ENCODE measurements at regions not wholly inside any gene's neighbourhood (a gene's known extent, or its start where the extent isn't known, plus 50 kb on each side); places are given as distances from the start of the nearest gene placed in this dataset.

DNA sequence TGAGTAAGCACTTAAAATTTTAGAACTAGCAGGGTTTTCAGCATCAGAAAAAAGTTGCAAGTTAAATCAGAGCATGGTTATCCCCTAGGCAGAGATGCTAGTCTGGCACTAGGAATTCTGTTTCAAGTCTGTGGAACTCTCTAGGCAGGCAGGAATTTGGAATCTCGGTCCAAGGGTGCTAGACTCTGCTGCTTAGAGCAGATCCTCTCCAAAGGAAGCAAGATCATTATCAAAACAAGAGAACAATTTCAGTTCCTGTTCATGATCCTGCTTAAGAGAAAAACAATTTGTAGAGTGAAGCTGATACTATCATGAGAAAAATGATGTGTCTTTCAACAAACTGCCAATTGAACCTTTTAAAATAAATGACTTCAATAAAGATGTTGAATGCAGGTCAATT lies 420.7 kb downstream of the KIF4B start:
- no peak for DNase-seq

DNA sequence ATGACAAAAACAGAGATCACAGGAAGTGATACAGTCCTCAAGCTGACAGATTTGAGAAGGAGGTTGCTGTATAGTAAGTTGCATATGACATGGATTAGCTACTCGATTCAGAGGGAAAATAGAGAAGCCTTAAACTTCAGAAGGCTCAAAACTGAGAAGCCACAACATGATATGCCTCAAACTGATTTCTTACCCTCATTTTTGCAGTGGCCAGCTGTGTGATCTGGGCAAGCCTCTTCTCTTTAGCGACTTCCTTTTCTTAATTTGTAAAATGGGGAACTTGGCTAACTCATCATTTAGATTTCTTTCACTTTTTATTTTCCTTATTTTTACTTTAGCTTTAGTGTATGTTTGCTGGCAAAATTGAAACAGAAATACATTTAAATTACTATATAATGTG lies 421.1 kb downstream of the KIF4B start:
- DNase-seq: no peak

DNA sequence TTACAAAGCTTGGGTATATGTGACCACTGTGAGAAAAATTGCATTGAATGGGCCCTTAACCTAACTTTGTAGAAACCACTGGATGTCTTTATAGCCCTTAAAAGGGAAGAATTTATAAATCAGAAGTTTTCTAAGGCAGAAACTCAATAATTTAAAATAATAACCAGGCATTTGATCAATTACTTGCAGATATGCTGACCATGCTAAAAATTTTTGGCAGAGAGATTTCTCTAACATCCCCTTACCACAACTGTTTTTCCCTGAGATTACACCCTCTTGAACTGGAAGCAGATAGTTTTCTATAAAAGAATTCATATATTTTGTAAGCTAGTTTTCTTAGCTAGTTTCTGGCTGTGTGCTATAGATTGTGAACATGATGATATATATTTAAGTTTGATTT lies 428.3 kb downstream of the KIF4B start:
- no peak for DNase-seq

DNA sequence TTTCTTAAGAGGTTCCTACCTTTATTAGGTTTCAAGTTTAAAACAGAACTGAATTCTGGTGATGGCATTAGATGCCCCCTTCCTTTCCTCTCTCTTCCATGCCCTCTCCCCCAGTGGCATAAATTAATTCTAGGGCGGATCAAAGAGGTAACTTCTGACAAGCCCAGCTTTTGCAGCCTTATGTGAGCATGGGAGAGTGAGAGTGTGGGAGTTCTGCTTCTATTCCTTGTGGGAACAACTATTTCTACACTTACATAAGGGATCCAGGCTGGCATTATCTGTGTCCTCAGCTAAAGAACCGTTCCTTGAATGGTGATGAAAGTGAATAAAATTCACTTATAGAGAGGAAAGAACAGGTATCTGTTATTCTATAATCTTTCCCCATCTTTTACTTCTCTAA lies 437.6 kb downstream of the KIF4B start:
- DNase-seq: no peak

DNA sequence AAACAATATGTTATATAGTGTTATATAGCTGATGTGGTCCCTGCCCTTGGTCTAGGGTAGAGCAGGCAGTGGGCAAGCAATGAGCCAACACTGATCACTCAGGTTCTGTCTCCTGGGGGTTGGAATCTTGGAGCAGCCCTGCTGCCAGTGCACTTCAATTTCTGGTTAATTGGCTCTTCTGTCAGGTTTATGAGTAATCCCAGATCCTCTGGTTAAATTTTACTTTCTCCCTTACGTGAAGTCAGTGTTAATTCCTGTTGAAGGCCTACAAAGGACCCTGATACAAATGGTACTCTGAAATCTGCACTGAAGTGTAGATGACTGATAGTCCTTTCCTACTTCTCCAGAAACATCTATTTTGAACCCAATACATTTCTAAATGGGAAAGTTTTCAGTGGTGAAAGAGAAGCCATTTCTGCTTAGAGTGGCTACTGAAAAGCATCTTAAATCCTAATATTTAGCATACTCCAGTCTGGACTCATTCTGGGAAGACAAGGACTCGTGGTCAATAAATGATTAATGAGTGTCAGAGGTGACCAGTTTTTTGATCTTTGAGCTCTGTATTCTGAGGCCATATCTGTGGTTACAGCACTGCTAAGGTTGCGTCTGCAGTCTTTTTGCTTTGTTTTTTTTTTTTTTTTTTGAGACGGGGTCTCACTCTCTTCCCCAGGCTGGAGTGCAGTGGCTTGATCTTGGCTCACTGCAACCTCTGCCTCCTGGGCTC lies 442.4 kb downstream of the KIF4B start:
- no peak for DNase-seq

DNA sequence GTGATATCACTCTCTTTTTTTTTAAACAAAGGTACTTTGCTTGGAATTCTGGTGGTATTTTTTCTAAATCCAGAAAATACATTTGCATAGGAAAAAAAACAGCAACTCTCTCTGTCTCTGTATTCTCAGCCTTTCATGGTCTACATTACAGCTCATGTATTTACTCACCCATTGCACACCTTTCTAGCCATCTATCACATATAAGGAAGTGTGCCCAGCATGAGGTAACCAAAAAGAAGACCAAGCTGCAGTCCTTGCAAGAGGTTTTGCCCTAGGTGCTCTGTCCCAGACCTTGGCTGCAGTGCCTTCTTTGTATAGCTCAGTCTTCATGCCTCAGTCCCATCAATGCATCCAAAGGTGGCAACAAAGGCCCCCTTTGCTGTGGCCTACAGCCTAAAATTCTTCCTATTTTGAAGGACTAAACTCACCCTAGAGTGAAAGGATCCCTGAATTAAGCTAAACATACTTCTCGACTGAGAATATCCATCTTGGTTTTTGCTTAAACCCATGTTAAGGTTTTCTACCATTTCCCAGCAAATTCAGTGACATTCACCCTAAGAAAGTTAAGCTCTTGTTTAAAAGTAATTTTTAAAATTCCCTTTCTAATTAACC lies 446.4 kb downstream of the KIF4B start:
- no peak for DNase-seq

DNA sequence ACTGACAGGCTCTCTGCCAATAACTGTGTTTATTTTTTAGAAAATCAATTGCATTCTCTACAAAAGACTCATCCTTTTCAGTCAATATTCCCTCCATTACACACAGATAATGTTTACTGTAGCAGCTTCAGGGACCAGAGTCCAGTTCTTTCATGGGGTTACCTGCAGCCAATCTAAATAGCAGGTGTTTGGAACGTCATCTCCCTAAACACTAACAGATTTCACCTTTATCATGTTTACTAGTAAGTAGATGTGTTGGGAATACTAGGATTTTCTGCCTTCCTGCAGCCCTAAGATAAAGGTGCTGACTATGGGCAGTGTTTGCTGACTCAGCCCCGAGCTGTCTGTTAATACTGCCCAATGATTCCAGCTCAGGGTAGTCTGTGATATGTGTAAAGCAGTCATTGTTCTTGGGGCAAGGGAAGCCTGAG lies 447.0 kb downstream of the KIF4B start:
- no peak for DNase-seq

DNA sequence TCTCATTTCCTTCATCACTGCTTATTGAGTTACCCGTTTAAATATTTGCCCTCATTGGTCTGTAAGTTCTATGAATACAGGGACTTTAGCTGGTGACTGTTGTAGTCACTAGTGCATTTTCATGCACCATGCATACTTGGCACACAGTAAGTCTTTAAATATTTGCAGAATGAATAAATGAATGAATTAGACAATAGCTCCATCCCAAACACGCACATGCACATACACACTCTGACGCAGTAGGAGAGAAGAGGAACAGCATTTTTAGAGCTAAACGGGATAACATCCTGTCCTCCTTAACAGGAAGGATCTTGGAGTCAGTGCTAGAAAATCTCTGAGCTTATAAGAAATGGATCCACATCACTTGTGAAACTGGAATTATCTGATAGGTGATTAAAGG lies 447.7 kb downstream of the KIF4B start:
- DNase-seq: no peak

DNA sequence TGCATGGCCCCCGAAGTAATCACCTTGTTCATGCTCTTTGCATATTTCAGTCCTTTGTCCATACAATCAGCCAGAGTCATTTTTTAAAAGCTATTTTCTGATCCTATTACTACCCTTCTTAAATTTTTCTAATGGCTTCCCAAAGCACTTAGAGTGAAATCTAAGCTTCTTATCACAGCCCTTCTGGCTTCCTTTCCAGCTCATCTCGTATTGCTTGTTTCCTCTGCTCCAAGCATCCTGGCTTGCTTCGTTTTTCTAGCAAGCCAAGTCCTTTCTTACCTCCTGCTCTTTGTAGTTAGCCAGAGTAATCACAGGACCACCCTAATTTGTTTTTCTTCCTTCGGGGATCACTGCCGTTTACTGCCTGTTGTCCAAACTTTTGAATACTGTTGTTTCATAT lies 453.3 kb downstream of the KIF4B start:
- no peak for DNase-seq

DNA sequence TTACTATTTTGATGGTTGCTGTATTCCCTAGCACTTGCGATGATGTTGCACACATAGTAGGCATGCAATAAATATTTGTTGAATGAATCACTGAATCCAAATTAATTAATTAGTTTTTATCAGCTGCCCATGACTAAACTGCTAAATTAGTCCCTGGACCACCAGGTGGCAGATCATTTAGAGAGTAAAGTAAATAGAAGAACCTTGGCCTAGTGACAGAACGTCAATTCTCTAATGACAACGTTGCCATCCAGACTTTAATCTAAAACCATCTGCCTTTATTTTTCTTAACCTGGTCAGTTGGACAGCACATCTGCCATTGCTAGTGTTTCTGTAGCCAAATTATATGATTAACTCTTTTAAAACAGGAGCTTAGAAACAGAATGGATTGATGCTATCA lies 457.5 kb downstream of the KIF4B start:
- DNase-seq: no peak

DNA sequence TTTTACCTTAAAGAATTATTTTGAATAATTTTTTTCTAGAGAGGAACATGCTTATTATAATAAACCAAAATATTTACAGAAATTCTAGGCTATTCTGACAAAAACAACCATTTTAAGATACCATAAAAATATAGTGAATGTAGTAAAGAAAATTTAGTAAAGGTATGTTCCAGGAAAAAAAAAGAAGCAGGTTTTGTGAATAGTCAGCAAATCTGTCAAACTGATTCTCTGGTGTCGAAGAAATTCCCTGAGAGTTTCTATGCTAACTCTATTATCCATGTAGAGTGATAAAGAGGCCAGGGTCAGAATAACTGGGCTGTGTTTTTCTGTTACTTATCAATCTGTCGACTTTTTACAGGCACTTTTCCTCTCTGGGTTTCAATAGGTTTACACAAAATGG lies 459.2 kb downstream of the KIF4B start:
- no peak for DNase-seq

DNA sequence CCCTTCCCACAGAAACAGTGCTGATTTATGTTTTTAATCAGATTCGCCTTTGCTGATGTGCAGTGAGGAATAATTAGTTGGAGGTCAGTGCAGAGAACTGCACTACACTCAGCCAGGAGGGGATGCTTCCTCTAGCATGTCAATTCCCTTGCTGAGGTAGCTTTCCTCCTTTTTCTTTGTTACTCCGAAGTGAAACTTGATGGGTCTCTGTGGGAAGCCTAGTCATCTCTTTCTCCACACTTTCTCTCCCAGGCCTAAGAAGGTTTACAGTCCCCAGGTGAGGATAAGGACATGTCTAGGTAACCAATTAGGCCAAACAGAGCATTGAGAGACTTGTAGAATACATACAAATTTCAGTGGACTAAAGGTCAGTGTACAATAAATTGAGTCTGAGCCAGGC lies 461.8 kb downstream of the KIF4B start:
- no peak for DNase-seq

DNA sequence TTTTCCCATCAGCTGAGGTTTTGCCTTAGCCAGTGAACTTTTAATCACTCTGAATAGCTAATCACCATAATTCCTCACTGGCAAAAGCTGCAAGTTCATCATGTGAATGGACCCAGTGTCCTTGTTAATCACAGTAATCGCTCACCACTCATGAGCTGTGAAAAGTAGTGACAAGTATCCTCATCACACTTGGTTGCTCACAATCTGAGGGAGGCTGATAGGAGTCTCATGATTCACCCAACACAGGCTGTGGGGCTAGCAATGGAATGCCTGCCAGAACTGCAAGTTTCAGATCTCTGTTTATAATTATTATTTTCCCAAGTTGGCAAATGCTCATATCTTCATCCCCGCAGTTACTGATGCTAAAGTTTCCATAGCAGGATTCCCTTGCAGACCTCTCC lies 467.2 kb downstream of the KIF4B start:
- DNase-seq: peak; percentile 86

DNA sequence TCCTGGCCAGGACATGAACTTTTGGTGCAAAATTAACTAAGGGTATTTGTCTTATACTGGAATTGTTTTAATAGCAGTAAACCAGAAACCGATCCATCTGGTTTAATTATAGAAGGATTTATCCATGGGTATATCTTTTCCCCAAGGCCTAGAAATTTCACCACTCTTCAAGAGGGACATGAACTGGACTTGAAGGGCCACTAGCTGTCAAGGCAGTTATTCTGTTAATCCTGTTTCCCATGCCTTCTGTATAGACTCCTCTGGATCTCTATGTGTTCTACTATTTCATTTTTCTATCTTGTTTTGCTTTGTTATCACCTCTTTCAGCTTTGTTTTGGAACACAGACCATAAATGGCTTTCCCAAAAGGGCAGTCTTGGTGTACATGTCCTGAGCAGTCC lies 467.6 kb downstream of the KIF4B start:
- DNase-seq: no peak

DNA sequence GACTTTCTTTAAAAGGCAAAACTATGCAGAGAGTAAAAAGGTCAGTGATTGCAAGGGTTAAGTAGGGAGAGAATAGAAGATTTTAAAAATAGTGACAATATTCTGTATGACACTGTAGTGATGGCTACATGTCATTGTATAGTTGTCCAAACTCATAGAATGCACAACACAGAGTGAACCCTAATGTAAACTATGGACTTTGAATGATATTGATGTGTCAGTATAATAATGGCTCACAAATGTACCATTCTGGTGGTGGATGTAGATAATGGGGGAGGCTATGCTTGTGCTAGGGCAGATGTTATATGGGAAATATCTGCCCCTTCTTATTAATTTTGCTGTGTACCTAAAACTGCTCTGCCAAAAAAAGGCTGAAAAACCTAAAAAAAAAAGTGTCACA lies 468.9 kb downstream of the KIF4B start:
- DNase-seq: no peak

DNA sequence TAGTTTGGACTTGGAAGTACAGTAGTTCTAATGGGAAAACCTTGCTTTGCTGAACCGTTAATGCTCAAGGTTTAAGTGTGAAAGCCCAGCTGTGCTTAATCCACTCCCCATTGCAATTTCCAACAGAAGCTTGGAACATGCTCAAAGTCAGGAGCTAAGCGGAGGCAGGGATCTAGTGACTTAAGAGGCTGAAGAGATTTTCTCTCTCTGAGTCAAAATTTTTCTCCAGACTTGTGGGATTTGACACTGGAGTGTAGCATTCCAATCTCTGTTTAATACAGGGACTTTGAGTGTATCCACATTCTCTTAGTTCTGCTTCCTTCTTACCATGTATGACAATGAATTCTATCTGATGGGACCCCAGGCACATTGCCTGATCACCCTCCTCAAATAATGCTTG lies 471.8 kb downstream of the KIF4B start:
- DNase-seq: peak; percentile 51

DNA sequence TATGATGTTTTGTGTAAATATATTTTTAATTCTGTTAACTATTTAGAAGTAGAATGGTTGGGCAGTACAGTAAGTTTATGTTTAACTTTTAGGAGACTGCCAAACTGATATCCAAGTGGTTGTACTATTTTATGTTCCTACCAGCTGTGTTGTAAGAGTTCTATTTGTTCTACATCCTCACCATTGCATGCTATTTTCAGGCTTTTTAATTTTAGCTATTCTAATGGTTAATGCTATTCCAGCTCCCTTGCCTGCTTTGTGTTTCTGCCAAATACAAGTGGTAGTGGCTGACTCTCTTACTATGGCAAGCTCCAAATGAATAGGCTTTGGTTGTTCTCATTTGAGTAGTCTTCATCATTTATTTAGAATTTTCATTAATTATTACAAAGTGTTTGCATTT lies 476.4 kb downstream of the KIF4B start:
- no peak for DNase-seq

DNA sequence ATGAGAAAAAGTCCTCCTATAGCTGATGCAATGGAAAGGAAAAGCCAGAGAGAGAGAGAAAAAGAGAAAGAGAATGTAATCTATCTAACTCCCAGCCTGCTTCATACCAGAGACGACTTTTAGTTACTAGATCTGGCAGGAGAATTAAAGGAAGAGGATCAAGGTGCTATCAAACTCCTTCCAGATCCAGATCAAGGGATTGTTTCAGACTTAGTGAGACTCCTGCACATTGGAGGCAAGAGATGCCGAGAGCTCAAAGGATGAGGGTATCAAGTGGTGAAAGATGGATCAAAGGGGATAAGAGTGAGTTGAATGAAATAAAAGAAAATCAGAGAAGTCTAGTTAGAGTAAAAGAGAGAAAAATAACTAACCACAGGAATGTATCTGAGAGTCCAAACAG lies 478.6 kb downstream of the KIF4B start:
- DNase-seq: no peak

DNA sequence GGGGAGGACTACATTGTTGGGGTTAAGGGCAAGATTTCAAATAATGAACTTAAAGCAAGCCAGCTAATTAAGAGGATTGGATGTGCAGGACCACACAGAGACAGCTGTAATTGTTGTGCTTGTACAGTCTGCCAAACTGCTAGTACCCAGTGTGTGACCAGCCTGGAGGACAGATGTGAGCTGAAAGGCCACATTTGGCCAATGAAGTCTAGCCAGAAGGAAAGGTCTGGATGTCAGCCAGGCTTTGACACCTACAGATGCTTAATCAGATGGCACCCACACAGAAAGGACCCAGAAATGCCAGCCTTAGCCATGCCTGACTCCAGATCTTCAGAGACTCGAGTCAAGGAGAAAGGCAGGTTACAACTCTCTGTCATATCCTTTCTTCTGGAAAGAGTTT lies 491.1 kb downstream of the KIF4B start:
- peak; percentile 47 for DNase-seq

DNA sequence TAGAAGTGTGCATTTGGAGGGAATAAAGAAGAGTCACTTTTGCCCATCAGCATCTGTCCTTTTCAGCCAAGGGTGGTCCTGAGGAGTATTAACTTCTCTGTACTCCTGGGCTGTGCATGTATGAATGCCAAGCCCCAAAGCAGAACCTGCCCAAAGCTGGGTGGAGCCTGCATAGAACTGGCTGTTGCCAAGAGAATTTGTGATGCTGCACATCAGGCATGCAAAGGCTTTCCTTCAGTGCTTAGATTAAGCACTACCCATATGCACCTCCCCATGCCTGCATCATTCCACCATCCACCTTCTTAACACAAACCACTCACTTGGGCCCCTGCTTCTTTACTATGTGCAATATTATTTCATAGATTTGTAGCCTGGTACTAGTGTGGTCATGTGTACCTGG lies 493.8 kb downstream of the KIF4B start:
- no peak for DNase-seq

DNA sequence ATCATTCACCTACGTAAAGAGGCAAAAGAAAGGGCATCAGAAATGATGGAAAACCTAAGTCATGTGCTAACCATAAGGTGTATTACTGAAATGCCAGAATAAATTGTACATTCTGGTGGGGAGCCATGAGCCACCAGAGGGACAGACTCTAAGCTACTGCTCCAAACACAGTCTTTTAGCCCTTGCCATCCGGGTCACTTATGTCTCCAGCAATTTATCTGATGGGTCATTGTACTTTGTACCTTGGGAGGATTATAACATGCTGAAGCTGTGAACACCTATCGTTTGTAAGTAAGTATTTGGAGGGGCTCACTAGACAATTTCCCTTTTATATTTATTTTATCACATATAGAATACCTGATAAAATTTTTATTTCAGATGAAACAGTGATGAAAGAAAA lies 495.1 kb downstream of the KIF4B start:
- no peak for DNase-seq

DNA sequence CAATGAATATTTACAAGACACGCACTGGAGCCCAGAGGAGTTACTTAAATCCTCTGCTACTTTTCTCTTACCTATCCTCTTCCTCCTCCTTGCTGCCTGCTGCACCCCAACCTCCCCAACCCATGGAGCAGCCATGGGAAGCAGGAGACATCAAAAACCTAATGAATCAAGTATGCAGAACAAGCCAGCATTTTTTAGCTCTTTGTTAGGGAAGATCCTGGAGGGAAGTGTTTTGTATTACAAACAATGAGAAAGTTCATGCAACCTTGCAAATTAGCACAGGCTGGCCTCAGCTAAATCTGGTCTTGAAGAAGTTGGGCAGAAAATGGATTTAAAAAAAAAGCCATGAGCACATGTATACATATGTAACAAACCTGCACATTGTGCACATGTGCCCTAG lies 498.8 kb downstream of the KIF4B start:
- DNase-seq: peak; percentile 34

DNA sequence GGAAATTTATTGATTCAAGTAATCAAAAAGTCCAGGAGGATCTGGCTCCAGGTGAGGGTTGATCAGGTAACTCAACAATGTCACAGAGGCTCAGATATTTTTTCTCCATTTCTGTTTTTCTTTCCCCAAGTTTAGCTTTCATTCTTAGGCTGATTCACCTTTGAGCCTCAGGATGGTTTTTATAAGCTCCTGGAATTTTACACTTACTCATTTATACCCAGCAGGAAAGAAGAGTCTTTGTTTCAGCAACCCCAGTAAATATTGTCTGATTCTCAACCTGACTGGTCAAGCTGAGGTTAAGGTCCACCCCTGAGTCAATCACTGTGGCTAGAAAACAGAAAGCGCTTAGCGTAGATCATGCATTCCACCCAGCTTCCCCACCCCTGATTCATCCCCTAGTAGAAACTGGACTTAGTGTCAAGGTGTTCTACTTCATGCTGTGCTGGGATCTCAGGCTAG lies 500.6 kb downstream of the KIF4B start:
- DNase-seq: no peak

DNA sequence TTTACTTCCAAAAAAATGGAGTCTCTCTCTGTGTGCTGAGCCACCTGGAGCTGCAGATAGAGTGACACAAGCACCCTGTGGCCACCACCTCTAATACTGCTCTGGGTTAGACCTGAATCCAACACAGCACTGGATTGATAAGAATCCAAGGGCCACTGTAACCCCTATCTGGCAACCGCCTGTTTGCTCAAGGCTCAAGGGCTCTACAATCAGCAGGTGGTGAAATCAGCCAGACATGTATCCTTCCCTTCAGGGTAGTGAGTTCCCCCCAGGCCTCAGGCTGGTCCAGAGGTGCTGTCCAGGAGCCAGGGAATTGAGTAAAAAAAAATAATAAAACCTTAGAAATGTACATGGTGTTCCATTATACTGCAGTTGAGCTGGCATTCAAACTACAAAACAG lies 509.0 kb downstream of the KIF4B start:
- DNase-seq: no peak

DNA sequence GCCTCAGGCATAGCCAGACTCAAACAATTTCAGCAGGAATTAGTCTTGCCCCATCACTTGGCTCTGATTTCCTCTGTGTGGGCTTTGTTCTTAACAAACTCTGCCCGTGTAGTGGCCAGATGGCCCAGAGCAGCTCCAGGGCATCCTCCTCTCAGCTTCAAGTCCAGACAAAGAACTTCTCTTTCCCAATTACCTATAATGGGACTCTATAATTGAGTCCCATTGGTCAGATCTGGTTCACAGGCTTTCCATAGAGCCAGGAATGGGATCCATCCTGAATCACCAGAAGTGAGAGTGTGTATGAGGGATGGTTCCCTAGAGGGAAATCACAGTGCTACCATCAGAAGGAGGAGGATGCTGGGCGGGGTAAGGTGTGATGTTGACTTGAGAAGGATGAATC lies 515.8 kb downstream of the KIF4B start:
- DNase-seq: peak; percentile 43

Measured in eye (tissue), 1 donor.